Superior temporal gyrus (tissue), 1 donor: ENCODE measurements at regions not wholly inside any gene's neighbourhood (a gene's known extent, or its start where the extent isn't known, plus 50 kb on each side); places are given as distances from the start of the nearest gene placed in this dataset.

Experiments
- DNase-seq: peaks from one replicate; pipeline ENCODE4 v3.0.0-alpha.2; 2016; ENCODE audit errors: extremely low spot score

DNA sequence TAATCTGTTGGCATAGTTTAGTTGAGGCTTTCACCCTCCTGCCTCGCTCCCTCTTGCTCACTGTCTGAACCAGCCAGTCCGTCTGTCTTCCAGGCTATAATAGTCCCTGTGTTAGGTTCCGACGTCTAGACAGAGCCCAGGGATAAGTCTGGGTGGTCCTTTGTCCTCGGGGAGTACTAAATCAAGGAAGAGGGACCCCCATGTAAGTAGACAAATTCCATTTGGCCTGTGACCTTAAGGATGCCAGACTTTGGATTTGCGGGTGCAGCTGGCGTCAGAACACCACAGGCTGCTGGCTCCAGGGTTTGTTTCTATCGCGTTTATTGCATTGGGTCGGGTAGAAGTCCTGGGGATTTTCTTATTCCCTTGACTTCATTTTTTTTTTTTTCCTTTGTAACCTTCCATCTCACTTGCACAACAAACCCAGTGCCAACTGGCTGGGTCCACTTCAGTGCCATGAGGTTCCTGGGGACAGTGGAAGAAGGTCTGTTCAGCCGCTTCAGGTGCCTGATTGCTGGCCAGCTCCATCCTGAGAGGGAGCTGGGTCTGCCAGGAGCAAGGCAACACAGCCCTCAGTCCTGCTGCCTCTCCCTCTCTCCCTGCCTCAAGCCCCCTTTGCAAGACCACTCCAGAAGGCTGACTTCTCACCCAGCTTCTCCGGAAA, 95.4 kb upstream of the KLHL25 start:
- no peak for DNase-seq

DNA sequence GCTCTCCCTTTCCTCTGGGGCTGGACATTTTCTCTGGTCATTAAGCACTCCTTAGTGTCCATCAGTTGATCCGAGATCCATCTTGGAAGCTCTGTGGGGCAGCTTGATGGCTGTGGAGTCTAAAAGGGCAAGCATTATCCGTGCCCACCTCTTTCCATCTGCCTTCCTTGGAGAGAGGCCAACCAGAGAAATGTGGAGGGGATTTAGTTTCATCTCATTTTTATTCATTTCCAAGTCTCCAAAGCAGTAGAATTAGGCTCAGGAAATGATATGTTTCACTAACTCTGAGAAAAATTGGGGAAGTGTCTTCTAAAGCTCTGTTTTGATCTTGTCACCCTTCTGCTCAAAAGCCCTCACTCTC, 95.9 kb upstream of the KLHL25 start:
- DNase-seq = no peak

GRCh38 chr15:85891470-85891869, 96.7 kb upstream of the KLHL25 start:
- DNase-seq = no peak

DNA sequence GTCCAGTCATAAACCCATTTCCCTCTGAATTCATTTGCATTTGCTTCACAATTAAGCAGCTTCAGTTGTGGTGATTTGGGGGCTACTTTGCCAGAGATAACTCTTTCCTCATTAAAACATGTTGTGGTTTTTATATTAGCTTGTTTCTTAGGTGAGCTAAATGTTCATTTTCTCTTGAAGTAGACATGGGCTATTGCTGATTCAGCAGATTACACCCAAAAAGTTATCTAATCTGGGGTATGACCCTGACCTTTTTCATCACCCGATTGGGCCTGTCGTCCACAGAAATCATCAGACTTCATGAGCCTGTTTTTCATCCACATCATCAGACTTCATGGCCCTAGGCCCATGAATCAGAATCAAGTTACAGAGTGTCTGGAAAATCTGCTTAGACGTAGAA, 97.5 kb upstream of the KLHL25 start:
- DNase-seq = no peak

GRCh38 chr15:85897207-85897894, 102.6 kb upstream of the KLHL25 start:
- DNase-seq = no peak

- DNase-seq = no peak
Observed at GRCh38 chr15:85897895-85898717, 103.4 kb upstream of the KLHL25 start.

DNA sequence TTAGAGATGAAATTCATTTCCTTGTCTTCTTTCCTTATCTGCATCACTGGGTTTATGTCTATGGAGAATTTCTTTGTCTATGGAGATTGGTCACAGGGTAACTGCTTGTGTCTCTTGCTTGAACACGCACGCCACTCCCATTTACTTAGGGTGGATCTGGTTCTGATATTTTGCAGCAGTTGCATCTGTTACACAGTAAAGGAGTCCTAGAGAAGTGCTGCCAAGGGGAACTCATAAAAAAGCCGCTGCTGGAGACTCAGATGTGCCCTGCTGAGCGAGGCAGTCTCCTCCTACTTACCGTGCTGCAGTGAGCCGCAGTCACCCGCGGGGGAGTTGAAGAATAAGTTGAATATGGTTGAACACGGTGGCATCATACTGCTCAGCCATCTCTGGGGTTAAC, 105.2 kb upstream of the KLHL25 start:
- no peak for DNase-seq

- no peak for DNase-seq
Observed at GRCh38 chr15:85905751-85906450, 111.2 kb upstream of the KLHL25 start.

GRCh38 chr15:85906640-85907039, 111.9 kb upstream of the KLHL25 start:
- DNase-seq = no peak

DNA sequence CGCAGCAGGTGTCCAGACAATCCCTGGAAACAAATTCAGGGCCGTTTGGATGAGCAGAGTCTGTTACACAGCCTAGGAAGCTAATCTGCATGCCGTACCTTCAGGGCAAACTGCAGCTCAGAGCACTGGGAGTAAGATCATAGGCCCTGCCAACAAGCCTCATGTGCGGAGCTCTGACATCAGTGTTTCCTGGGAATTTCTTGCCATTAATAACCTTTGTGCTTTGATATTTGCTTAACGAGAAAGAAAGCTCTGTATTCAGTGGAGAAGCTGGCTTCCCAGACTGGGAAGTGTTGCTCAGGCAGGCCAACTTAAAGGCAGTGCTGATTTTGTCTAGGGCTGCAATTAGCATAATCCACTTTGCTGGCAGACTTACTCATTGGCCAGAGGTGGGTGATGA, 116.1 kb upstream of the KLHL25 start:
- DNase-seq = no peak

DNA sequence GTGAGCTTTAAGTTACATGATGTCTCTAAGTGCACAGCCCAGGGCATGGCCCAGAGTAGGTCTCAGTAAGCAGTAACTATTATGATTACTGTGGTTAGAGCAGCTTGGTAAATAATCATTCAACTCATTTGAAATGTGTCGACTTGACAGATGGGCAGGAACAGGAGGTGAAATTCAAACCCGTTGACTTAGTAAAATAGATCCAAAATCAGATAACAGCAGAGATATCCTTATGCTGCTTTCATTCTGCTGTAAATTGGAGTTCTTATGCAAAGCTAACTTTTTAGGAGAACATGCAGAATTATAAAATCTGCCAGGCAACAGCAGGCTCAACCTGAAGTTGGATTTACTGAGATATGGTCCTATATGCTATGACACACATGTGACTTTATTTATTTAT, 118.7 kb upstream of the KLHL25 start:
- no peak for DNase-seq

- DNase-seq = no peak
Observed at GRCh38 chr15:85920956-85921355, 126.2 kb upstream of the KLHL25 start.

- no peak for DNase-seq
Observed at GRCh38 chr15:85924088-85924487, 129.4 kb upstream of the KLHL25 start.

- DNase-seq = no peak
Observed at GRCh38 chr15:85925649-85926237, 131.0 kb upstream of the KLHL25 start.

GRCh38 chr15:85926834-85927233, 132.1 kb upstream of the KLHL25 start:
- DNase-seq = no peak

DNA sequence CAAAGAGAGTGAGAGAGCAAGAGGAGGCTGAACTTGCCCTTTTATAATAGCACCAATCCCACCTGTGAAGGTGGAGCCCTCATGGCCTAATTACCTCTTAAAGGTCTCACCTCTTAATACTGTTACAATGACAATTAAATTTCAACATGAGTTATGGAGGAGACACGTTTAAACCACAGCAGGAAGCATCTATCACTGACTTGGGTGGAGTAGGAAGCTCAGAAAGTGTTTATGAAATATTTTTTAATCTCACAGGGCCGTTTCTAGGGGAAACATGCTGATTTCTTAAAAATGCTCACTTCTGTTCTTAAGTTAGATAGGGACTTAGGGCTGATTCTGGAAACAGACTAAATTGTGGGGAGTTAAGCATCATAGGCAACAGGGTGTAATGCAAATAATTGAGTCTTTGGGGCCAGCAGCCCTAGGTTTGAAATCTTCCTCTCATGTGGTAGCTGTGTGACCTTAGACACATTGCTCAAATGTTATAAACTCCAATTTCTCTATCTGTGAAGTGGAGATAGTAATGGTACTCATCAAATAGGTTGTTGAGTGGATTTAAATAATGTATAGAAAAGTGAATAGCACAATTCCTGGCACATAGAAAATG, 133.3 kb upstream of the KLHL25 start:
- DNase-seq = no peak

- DNase-seq = no peak
Observed at GRCh38 chr15:85929786-85930185, 135.1 kb upstream of the KLHL25 start.

- DNase-seq = no peak
Observed at GRCh38 chr15:85932391-85932790, 137.7 kb upstream of the KLHL25 start.

DNA sequence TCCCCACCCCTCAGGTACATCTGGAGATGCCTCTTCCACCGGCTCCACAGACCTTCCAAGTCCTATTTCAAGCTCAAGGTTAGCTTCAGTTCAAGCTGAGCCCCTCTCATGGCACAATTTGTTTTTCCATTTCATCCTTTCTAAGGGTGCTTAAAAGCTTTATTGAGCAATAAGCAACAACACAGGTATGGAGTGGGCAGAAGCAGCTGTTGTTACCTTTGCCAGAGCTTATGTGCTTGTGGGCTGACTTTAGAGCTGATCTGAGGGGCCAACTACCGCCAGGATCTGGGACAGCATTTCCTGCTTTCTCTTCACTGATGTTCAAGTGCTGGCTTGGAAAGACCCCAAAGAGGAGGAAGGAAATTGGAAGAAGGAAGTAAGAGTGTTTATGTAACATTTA, 140.0 kb upstream of the KLHL25 start:
- DNase-seq = no peak

- no peak for DNase-seq
Observed at GRCh38 chr15:85935182-85935581, 140.5 kb upstream of the KLHL25 start.

- no peak for DNase-seq
Observed at GRCh38 chr15:85937661-85938060, 142.0 kb upstream of the AGBL1 start.
